Smooth muscle cell (in vitro differentiated cells): ENCODE measurements at regions not wholly inside any gene's neighbourhood (a gene's known extent, or its start where the extent isn't known, plus 50 kb on each side); places are given as distances from the start of the nearest gene placed in this dataset.
A peak's percentile ranks its signal among the peaks of the same experiment; 100 is the strongest.

Experiments
- DNase-seq: peaks from one replicate; lab custom pipeline; 2025; ENCODE audit not compliant: unreplicated experiment; lab: John Stamatoyannopoulos, UW
- H2AFZ ChIP-seq: fragments of 200-600 bp; sonication (generic); 2 replicates; pipeline ENCODE4 v1.6.0; 2016; ENCODE audit warnings: antibody characterized with exemption, low read depth, mild to moderate bottlenecking
- H3F3A ChIP-seq: fragments of 200-600 bp; sonication (generic); 2 replicates; pipeline ENCODE4 v1.6.0; 2017; ENCODE audit warnings: antibody characterized with exemption, low read depth
- H3K27ac ChIP-seq: fragments of 200-600 bp; sonication (generic); 2 replicates; pipeline ENCODE4 v1.5.1; 2016; ENCODE audit warnings: low read depth, mild to moderate bottlenecking
- H3K27me3 ChIP-seq: fragments of 200-600 bp; sonication (generic); 2 replicates; pipeline ENCODE4 v1.6.1; 2016; ENCODE audit warnings: low read depth, mild to moderate bottlenecking
- H3K36me3 ChIP-seq: fragments of 200-600 bp; sonication (generic); 2 replicates; pipeline ENCODE4 v1.5.1; 2016; ENCODE audit warnings: low read depth
- H3K4me1 ChIP-seq: fragments of 200-600 bp; sonication (generic); 2 replicates; pipeline ENCODE4 v1.5.1; 2016; ENCODE audit warnings: low read depth
- H3K4me2 ChIP-seq: fragments of 200-600 bp; sonication (generic); 2 replicates; pipeline ENCODE4 v1.6.0; 2016; ENCODE audit warnings: mild to moderate bottlenecking
- H3K4me3 ChIP-seq: fragments of 200-600 bp; sonication (generic); 2 replicates; pipeline ENCODE4 v1.5.1; 2016; ENCODE audit warnings: mild to moderate bottlenecking
- H3K79me2 ChIP-seq: fragments of 200-600 bp; sonication (generic); 2 replicates; pipeline ENCODE4 v1.6.0; 2016; ENCODE audit warnings: low read depth, mild to moderate bottlenecking
- H3K9ac ChIP-seq: fragments of 200-600 bp; sonication (generic); 2 replicates; pipeline ENCODE4 v1.6.0; 2016; ENCODE audit warnings: low read depth
- H3K9me3 ChIP-seq: fragments of 200-600 bp; sonication (generic); replicated peaks from 2 replicates; pipeline ENCODE4 v1.5.1; 2016; ENCODE audit warnings: low read depth
- H4K20me1 ChIP-seq: fragments of 200-600 bp; sonication (generic); 2 replicates; pipeline ENCODE4 v1.6.0; 2016; ENCODE audit warnings: low read depth
- WGBS: methylation state at CpG from one replicate; pipeline ENCODE4 v1.1.7; 2016; ENCODE audit warnings: low lambda C conversion rate; 5-methylcytosine and 5-hydroxymethylcytosine counted together
- TF ChIP-seq, protein P1 (sequence below): fragments of 200-600 bp; sonication (generic); IDR thresholded peaks from 2 replicates; pipeline ENCODE4 v1.5.1; 2017; ENCODE audit warnings: borderline replicate concordance, mild to moderate bottlenecking, antibody characterized with exemption; ENCODE audit not compliant: insufficient read depth, poor library complexity, severe bottlenecking

DNA sequence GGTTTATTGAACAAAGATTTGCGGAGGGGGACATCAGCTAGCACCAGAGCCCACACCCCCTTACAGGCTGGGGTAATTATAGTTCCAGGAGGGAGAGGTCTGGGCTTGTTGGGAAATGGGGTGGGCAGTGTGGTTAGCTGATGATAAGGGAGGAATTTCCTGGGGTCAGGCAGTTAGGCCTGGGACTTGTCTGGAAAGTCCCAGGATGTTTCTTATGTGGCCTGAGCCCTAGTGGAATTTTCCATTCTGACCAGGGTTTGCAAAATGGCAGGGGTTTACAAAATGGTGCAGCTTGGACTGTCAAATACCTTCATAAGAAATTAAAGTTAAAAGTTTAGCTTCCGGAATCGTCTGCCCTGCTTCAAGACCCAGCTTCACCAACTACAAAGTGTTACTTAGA lies 199.1 kb downstream of the FBXO15 start:
- no peak for DNase-seq
- Histone ChIP-seq H3K4me1 (peaks cover 13% of the 10 kb centered on the region), H3K4me3 (no peak overlapping the region), H3K27me3 (no peaks in the 10 kb centered on the region), H4K20me1 (no peaks in the 10 kb centered on the region), H3K36me3 (no peaks in the 10 kb centered on the region), H2AFZ (peak overlapping the region; percentile 92), H3K27ac (peak overlapping the region; percentile 87), H3F3A (peaks cover 5% of the 10 kb centered on the region), H3K9me3 (no peaks in the 10 kb centered on the region), H3K4me2 (peak overlapping the region; percentile 76), H3K79me2 (no peaks in the 10 kb centered on the region), H3K9ac (peak overlapping the region; percentile 12)
- WGBS, result 63% methylated on average over 3 of the region's 3 CpGs
- TF ChIP-seq, protein P1, sequence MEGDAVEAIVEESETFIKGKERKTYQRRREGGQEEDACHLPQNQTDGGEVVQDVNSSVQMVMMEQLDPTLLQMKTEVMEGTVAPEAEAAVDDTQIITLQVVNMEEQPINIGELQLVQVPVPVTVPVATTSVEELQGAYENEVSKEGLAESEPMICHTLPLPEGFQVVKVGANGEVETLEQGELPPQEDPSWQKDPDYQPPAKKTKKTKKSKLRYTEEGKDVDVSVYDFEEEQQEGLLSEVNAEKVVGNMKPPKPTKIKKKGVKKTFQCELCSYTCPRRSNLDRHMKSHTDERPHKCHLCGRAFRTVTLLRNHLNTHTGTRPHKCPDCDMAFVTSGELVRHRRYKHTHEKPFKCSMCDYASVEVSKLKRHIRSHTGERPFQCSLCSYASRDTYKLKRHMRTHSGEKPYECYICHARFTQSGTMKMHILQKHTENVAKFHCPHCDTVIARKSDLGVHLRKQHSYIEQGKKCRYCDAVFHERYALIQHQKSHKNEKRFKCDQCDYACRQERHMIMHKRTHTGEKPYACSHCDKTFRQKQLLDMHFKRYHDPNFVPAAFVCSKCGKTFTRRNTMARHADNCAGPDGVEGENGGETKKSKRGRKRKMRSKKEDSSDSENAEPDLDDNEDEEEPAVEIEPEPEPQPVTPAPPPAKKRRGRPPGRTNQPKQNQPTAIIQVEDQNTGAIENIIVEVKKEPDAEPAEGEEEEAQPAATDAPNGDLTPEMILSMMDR, result no peak

DNA sequence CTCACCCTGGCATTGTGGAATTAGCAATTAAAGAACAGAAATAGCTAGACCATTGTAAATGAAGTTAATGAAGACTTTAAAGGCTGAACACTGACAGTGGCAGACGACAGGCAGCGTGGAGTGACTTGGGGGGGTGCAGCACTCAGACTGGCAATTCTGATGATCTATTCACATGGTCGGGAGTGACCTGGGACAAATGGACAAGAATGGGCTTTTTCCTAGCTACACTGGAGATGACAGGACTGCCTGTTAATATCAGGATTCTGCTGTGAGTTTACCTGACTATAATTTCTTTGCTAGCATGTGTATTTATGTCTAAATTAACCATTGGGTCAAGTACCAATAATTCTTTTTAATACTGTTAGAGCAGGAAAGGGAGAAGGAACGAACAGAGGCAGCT lies 199.6 kb downstream of the FBXO15 start:
- Histone ChIP-seq H3F3A (peaks cover 5% of the 10 kb centered on the region), H3K27ac (peak overlapping the region; percentile 87), H3K79me2 (no peaks in the 10 kb centered on the region), H3K9me3 (no peaks in the 10 kb centered on the region), H4K20me1 (no peaks in the 10 kb centered on the region), H3K9ac (peak overlapping the region; percentile 12), H3K36me3 (no peaks in the 10 kb centered on the region), H3K4me1 (peaks cover 13% of the 10 kb centered on the region), H2AFZ (peak overlapping the region; percentile 92), H3K27me3 (no peaks in the 10 kb centered on the region), H3K4me2 (peak overlapping the region; percentile 76), H3K4me3 (no peak overlapping the region)
- WGBS, result 24% methylated on average over 4 of the region's 4 CpGs
- no peak for DNase-seq
- TF ChIP-seq, protein P1, result no peak

DNA sequence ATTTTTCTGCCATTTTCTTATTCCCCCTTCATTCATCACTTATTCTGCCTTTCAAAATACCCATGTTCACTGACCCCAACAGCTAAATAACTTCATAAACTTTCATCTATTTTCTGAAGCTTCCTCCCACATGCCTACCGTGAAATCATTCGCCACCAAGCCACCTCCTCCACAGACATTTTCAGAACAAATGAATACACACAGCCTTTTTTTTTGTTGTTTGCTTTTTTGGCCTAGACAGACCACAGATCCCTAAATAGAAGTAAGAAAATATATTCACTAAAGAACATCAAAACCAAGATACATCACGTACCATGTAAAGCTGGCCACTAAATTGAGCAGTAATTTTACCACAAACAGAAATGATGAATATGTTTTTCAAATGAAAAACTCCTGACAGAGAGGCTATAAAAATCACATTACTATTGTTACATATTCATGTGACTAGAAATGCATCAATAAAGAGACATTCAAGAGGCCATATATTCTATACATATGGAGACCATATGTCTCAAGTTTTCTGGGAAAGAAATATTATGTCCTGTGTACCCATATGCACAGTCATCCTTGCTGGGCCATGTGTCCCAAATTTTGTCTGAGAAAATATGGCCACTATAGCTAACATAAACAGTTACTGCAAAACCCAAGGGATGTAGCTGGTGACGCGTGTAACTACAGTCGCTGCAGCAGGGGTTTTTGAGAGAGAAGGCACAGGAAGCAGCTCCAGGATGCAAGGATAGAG lies 200.3 kb downstream of the FBXO15 start:
- Histone ChIP-seq H4K20me1 (no peaks in the 10 kb centered on the region), H3K27ac (peak overlapping the region; percentile 87), H3K27me3 (no peaks in the 10 kb centered on the region), H3F3A (peaks cover 5% of the 10 kb centered on the region), H2AFZ (peak overlapping the region; percentile 92), H3K9ac (peak overlapping the region; percentile 17), H3K9me3 (no peaks in the 10 kb centered on the region), H3K4me3 (no peak overlapping the region), H3K4me1 (peaks cover 13% of the 10 kb centered on the region), H3K36me3 (no peaks in the 10 kb centered on the region), H3K4me2 (peak overlapping the region; percentile 76), H3K79me2 (no peaks in the 10 kb centered on the region)
- whole genome bisulfite sequencing, result 52% methylated on average over 6 of the region's 6 CpGs
- TF ChIP-seq, protein P1, result no peak
- no peak for DNase-seq
